SJSA1 (cell line): ENCODE measurements at regions not wholly inside any gene's neighbourhood (a gene's known extent, or its start where the extent isn't known, plus 50 kb on each side); places are given as distances from the start of the nearest gene placed in this dataset.

Experiments
- DNase-seq, 2 experiments: peaks; one replicate each; pipeline ENCODE4 v3.0.0-alpha.2; 2015 to 2020; ENCODE audit warnings: low spot score in 2 of 2, low read depth in 1 of 2
- H3K27ac ChIP-seq: fragments of 250-450 bp; sonication (Bioruptor Pico); 2 replicates; pipeline ENCODE4 v1.5.1; 2020; ENCODE audit warnings: mild to moderate bottlenecking, moderate library complexity
- H3K27me3 ChIP-seq: fragments of 250-450 bp; sonication (Bioruptor Pico); replicated peaks from 2 replicates; pipeline ENCODE4 v1.5.1; 2020; ENCODE audit warnings: mild to moderate bottlenecking, moderate library complexity
- H3K36me3 ChIP-seq: fragments of 250-450 bp; sonication (Bioruptor Pico); 2 replicates; pipeline ENCODE4 v1.5.1; 2020; ENCODE audit warnings: mild to moderate bottlenecking
- H3K4me1 ChIP-seq: fragments of 250-450 bp; sonication (Bioruptor Pico); replicated peaks from 2 replicates; pipeline ENCODE4 v1.6.1; 2021; ENCODE audit warnings: mild to moderate bottlenecking
- H3K4me3 ChIP-seq: fragments of 250-450 bp; sonication (Bioruptor Pico); 2 replicates; pipeline ENCODE4 v1.5.1; 2020; ENCODE audit warnings: mild to moderate bottlenecking
- H3K9me3 ChIP-seq: fragments of 250-450 bp; sonication (Bioruptor Pico); replicated peaks from 2 replicates; pipeline ENCODE4 v1.5.1; 2020; ENCODE audit warnings: mild to moderate bottlenecking

- Histone ChIP-seq H3K4me1 (no peaks in the 10 kb centered on the region), H3K27me3 (peaks cover 5% of the 10 kb centered on the region; the same call in 1 of the 2 replicates), H3K4me3 (no peak overlapping the region), H3K36me3 (no peaks in the 10 kb centered on the region), H3K27ac (no peak overlapping the region), H3K9me3 (no peaks in the 10 kb centered on the region)
- no peak for DNase-seq
Observed at GRCh38 chr10:120271696-120272095, 185.3 kb upstream of the PLPP4 start.

- DNase-seq = no peak
- Histone ChIP-seq H3K27me3 (peaks cover 5% of the 10 kb centered on the region; the same call in 1 of the 2 replicates), H3K9me3 (no peaks in the 10 kb centered on the region), H3K4me3 (no peak overlapping the region), H3K4me1 (no peaks in the 10 kb centered on the region), H3K27ac (no peak overlapping the region), H3K36me3 (no peaks in the 10 kb centered on the region)
Observed at GRCh38 chr10:120272350-120272749, 184.7 kb upstream of the PLPP4 start.

- Histone ChIP-seq H3K36me3 (no peaks in the 10 kb centered on the region), H3K4me1 (no peaks in the 10 kb centered on the region), H3K4me3 (no peak overlapping the region), H3K27ac (no peak overlapping the region), H3K9me3 (no peaks in the 10 kb centered on the region), H3K27me3 (peaks cover 5% of the 10 kb centered on the region; the same call in 1 of the 2 replicates)
- DNase-seq = no peak
Observed at GRCh38 chr10:120278069-120278468, 179.0 kb upstream of the PLPP4 start.

GRCh38 chr10:120279196-120279595, 177.8 kb upstream of the PLPP4 start:
- no peaks in the 10 kb centered on the region for H3K9me3 ChIP-seq
- no peaks in the 10 kb centered on the region for H3K4me1 ChIP-seq
- no peak overlapping the region for H3K4me3 ChIP-seq
- H3K27me3 ChIP-seq = peaks cover 5% of the 10 kb centered on the region; the same call in 1 of the 2 replicates
- no peak overlapping the region for H3K27ac ChIP-seq
- DNase-seq = no peak
- H3K36me3 ChIP-seq = no peaks in the 10 kb centered on the region

GRCh38 chr10:120282421-120282820, 174.6 kb upstream of the PLPP4 start:
- Histone ChIP-seq H3K27me3 (peaks cover 5% of the 10 kb centered on the region; the same call in 1 of the 2 replicates), H3K4me1 (no peaks in the 10 kb centered on the region), H3K4me3 (no peak overlapping the region), H3K9me3 (no peaks in the 10 kb centered on the region), H3K27ac (no peak overlapping the region), H3K36me3 (no peaks in the 10 kb centered on the region)
- DNase-seq = no peak

GRCh38 chr10:120282846-120283492, 174.1 kb upstream of the PLPP4 start:
- no peak for DNase-seq
- no peaks in the 10 kb centered on the region for H3K36me3 ChIP-seq
- H3K27ac ChIP-seq = no peak overlapping the region
- no peak overlapping the region for H3K4me3 ChIP-seq
- H3K9me3 ChIP-seq = no peaks in the 10 kb centered on the region
- H3K27me3 ChIP-seq = peaks cover 5% of the 10 kb centered on the region; the same call in 1 of the 2 replicates
- no peaks in the 10 kb centered on the region for H3K4me1 ChIP-seq

- Histone ChIP-seq H3K27me3 (peaks cover 4% of the 10 kb centered on the region; the same call in 1 of the 2 replicates), H3K9me3 (no peaks in the 10 kb centered on the region), H3K36me3 (no peaks in the 10 kb centered on the region), H3K4me3 (no peak overlapping the region), H3K4me1 (no peaks in the 10 kb centered on the region), H3K27ac (no peak overlapping the region)
- no peak for DNase-seq
Observed at GRCh38 chr10:120285408-120285807, 171.6 kb upstream of the PLPP4 start.

- no peak overlapping the region for H3K27ac ChIP-seq
- no peak for DNase-seq
- no peaks in the 10 kb centered on the region for H3K36me3 ChIP-seq
- peaks cover 4% of the 10 kb centered on the region; the same call in 1 of the 2 replicates for H3K27me3 ChIP-seq
- no peaks in the 10 kb centered on the region for H3K9me3 ChIP-seq
- no peak overlapping the region for H3K4me3 ChIP-seq
- no peaks in the 10 kb centered on the region for H3K4me1 ChIP-seq
Observed at GRCh38 chr10:120286280-120286679, 170.7 kb upstream of the PLPP4 start.

GRCh38 chr10:120300513-120300912, 156.5 kb upstream of the PLPP4 start:
- H3K4me1 ChIP-seq = no peaks in the 10 kb centered on the region
- H3K9me3 ChIP-seq = no peaks in the 10 kb centered on the region
- H3K4me3 ChIP-seq = no peak overlapping the region
- no peaks in the 10 kb centered on the region for H3K36me3 ChIP-seq
- DNase-seq = no peak
- peaks cover 4% of the 10 kb centered on the region for H3K27me3 ChIP-seq
- no peak overlapping the region for H3K27ac ChIP-seq

GRCh38 chr10:120308589-120308988, 148.4 kb upstream of the PLPP4 start:
- Histone ChIP-seq H3K36me3 (no peaks in the 10 kb centered on the region), H3K9me3 (no peaks in the 10 kb centered on the region), H3K27me3 (no peaks in the 10 kb centered on the region), H3K4me3 (no peak overlapping the region), H3K4me1 (no peaks in the 10 kb centered on the region), H3K27ac (no peak overlapping the region)
- DNase-seq = no peak

GRCh38 chr10:120313715-120314114, 143.3 kb upstream of the PLPP4 start:
- Histone ChIP-seq H3K9me3 (no peaks in the 10 kb centered on the region), H3K36me3 (no peaks in the 10 kb centered on the region), H3K4me3 (no peak overlapping the region), H3K4me1 (no peaks in the 10 kb centered on the region), H3K27ac (no peak overlapping the region), H3K27me3 (peaks cover 7% of the 10 kb centered on the region; the same call in 1 of the 2 replicates)
- no peak for DNase-seq

- Histone ChIP-seq H3K27ac (no peak overlapping the region), H3K36me3 (no peaks in the 10 kb centered on the region), H3K4me3 (no peak overlapping the region), H3K9me3 (no peaks in the 10 kb centered on the region), H3K27me3 (peaks cover 7% of the 10 kb centered on the region; the same call in 1 of the 2 replicates), H3K4me1 (no peaks in the 10 kb centered on the region)
- DNase-seq = no peak
Observed at GRCh38 chr10:120314442-120314841, 142.6 kb upstream of the PLPP4 start.

- H3K9me3 ChIP-seq = no peaks in the 10 kb centered on the region
- H3K27me3 ChIP-seq = peaks cover 7% of the 10 kb centered on the region; the same call in 1 of the 2 replicates
- H3K4me3 ChIP-seq = no peak overlapping the region
- H3K36me3 ChIP-seq = no peaks in the 10 kb centered on the region
- no peak for DNase-seq
- no peaks in the 10 kb centered on the region for H3K4me1 ChIP-seq
- H3K27ac ChIP-seq = no peak overlapping the region
Observed at GRCh38 chr10:120318862-120319261, 138.2 kb upstream of the PLPP4 start.

- Histone ChIP-seq H3K4me1 (no peaks in the 10 kb centered on the region), H3K9me3 (no peaks in the 10 kb centered on the region), H3K4me3 (no peak overlapping the region), H3K36me3 (no peaks in the 10 kb centered on the region), H3K27me3 (peaks cover 10% of the 10 kb centered on the region; the same call in 1 of the 2 replicates), H3K27ac (no peak overlapping the region)
- DNase-seq = no peak
Observed at GRCh38 chr10:120327675-120328074, 129.4 kb upstream of the PLPP4 start.

- H3K36me3 ChIP-seq = no peaks in the 10 kb centered on the region
- H3K27ac ChIP-seq = no peak overlapping the region
- no peak overlapping the region for H3K4me3 ChIP-seq
- no peaks in the 10 kb centered on the region for H3K9me3 ChIP-seq
- no peak for DNase-seq
- H3K4me1 ChIP-seq = no peaks in the 10 kb centered on the region
- H3K27me3 ChIP-seq = peaks cover 11% of the 10 kb centered on the region; the same call in 1 of the 2 replicates
Observed at GRCh38 chr10:120328647-120329046, 128.4 kb upstream of the PLPP4 start.
